Panc1 (cell line): ENCODE measurements at regions not wholly inside any gene's neighbourhood (a gene's known extent, or its start where the extent isn't known, plus 50 kb on each side); places are given as distances from the start of the nearest gene placed in this dataset.

Experiments
- ATAC-seq: fragments of 200-7000 bp; cut with Tn5 transposase; 2 replicates; pipeline ENCODE4 v1.9.1; 2020; ENCODE audit warnings: mild to moderate bottlenecking, moderate library complexity
- BruUV-seq: library from RNA; stranded (reverse); fragments of 400-500 nt; replicated peaks from 2 replicates; lab custom pipeline; 2021; lab: Mats Ljungman, UMichigan
- CTCF ChIA-PET: fragments of 300-600 bp; sonication (Branson Sonifier 250); formaldehyde crosslinking; loops from one replicate; lab custom pipeline; 2022; ENCODE audit warnings: antibody characterized with exemption; lab: Charles Lee
- POLR2A ChIA-PET: fragments of 300-600 bp; sonication (Branson Sonifier 250); formaldehyde crosslinking; loops from one replicate; lab custom pipeline; 2022; ENCODE audit warnings: antibody characterized with exemption; lab: Charles Lee
- DNase-seq: peaks from one replicate; pipeline ENCODE4 v3.0.0-alpha.2; 2010; ENCODE audit warnings: low read depth, low spot score
- H3K27ac ChIP-seq: 2 replicates; pipeline ENCODE4 v1.5.1; 2011; ENCODE audit warnings: mild to moderate bottlenecking, low read length, inconsistent platforms
- H3K27me3 ChIP-seq: fragments of 200-500 bp; sonication (Bioruptor generic); 2 replicates; pipeline ENCODE4 v1.6.0; 2014; ENCODE audit warnings: low read length, inconsistent platforms; ENCODE audit not compliant: control insufficient read depth, insufficient read depth
- H3K36me3 ChIP-seq: fragments of 200-500 bp; sonication (Bioruptor generic); 2 replicates; pipeline ENCODE4 v1.5.1; 2014; ENCODE audit warnings: inconsistent platforms, mild to moderate bottlenecking, low read length, moderate library complexity; ENCODE audit not compliant: control insufficient read depth, insufficient read depth
- H3K4me1 ChIP-seq: 2 replicates; pipeline ENCODE4 v1.5.1; 2011; ENCODE audit warnings: inconsistent platforms, mild to moderate bottlenecking, low read length, moderate library complexity; ENCODE audit not compliant: control insufficient read depth, insufficient read depth
- H3K4me3 ChIP-seq, 2 experiments: 2 replicates each; pipeline ENCODE4 v1.5.1; 2011 to 2012; ENCODE audit warnings: low read depth in 2 of 2, low read length in 2 of 2, mild to moderate bottlenecking in 2 of 2, inconsistent platforms in 1 of 2, moderate library complexity in 1 of 2
- H3K9me3 ChIP-seq: fragments of 200-500 bp; sonication (Bioruptor generic); 2 replicates; pipeline ENCODE4 v1.5.1; 2014; ENCODE audit warnings: low read depth, mild to moderate bottlenecking, inconsistent platforms, low read length, moderate library complexity; ENCODE audit not compliant: control insufficient read depth, insufficient read depth
- POLR2AphosphoS5 ChIP-seq: IDR thresholded peaks from 2 replicates; pipeline ENCODE4 v1.6.1; 2012; ENCODE audit warnings: mild to moderate bottlenecking, low read depth, low read length, moderate library complexity
- SIN3A ChIP-seq: IDR thresholded peaks from 2 replicates; pipeline ENCODE4 v1.6.1; 2012; ENCODE audit warnings: low read depth, mild to moderate bottlenecking, low read length, moderate library complexity, borderline replicate concordance; ENCODE audit not compliant: insufficient read depth
- TCF7L2 ChIP-seq: IDR thresholded peaks from 2 replicates; pipeline ENCODE4 v1.6.1; 2011; ENCODE audit warnings: mild to moderate bottlenecking, low read depth, low read length, inconsistent platforms
- in situ Hi-C: cut with HindIII; loops from 2 replicates; pipeline ENCODE4 v1.10.0; 2016; ENCODE audit warnings: low sequenced_read_pairs, low pct_unique_long_range_greater_than_20kb
- intact Hi-C: fragments of 100-400 bp; cut with micrococcal nuclease; formaldehyde crosslinking; loops from one replicate; pipeline ENCODE4 v1.10.0; 2022; ENCODE audit not compliant: unreplicated experiment
- TF ChIP-seq, protein P1 (sequence below), 2 experiments: IDR thresholded peaks; 2 replicates each; pipeline ENCODE4 v1.6.1; 2011 to 2012; ENCODE audit warnings: low read depth in 2 of 2, control low read depth in 1 of 2, low read length in 1 of 2, mild to moderate bottlenecking in 1 of 2, moderate library complexity in 1 of 2; ENCODE audit not compliant: insufficient read depth in 1 of 2
- TF ChIP-seq, protein P2 (sequence below): fragments of 450-650 bp; IDR thresholded peaks from 2 replicates; pipeline ENCODE4 v1.5.1; 2017; ENCODE audit warnings: mild to moderate bottlenecking

DNA sequence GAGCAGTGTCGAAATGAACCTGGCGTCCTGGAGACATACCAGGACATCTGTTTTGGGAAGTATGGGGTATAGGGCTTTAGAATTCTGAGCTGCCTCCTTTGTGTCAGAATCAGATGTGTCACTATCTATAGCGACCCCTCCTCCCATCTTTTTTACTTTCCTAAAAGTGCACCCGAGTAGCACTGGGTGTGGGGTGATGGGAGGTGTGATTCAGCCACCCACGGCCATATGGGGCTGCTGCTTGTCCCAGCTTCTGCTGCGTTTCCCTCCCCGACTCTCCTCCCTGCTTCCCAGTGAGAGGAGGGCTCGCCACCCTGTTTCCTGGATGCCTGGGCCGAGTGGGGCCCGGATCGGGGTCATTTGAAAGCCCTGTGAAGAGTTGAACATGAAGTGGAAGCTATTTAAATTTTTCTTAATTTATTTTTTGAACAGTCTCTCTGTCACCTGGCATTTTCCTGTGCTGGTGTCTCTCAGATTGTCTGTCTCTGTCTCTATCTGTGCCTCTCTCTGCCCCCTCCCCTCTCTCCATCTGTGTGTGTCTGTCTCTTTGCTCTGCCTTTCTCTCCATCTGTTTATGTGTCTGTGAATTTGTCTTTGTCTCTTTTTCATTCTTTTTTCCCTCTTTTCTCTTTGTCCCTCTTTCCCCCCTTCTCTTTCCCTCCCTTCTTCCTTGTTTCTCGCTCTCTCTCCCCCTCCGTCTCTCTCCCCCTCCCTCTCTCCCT lies 638.8 kb upstream of the EEF2KMT start:
- ATAC-seq (no peak), DNase-seq (no peak)
- no peak for TF ChIP-seq SIN3A
- TF ChIP-seq, protein P1, sequence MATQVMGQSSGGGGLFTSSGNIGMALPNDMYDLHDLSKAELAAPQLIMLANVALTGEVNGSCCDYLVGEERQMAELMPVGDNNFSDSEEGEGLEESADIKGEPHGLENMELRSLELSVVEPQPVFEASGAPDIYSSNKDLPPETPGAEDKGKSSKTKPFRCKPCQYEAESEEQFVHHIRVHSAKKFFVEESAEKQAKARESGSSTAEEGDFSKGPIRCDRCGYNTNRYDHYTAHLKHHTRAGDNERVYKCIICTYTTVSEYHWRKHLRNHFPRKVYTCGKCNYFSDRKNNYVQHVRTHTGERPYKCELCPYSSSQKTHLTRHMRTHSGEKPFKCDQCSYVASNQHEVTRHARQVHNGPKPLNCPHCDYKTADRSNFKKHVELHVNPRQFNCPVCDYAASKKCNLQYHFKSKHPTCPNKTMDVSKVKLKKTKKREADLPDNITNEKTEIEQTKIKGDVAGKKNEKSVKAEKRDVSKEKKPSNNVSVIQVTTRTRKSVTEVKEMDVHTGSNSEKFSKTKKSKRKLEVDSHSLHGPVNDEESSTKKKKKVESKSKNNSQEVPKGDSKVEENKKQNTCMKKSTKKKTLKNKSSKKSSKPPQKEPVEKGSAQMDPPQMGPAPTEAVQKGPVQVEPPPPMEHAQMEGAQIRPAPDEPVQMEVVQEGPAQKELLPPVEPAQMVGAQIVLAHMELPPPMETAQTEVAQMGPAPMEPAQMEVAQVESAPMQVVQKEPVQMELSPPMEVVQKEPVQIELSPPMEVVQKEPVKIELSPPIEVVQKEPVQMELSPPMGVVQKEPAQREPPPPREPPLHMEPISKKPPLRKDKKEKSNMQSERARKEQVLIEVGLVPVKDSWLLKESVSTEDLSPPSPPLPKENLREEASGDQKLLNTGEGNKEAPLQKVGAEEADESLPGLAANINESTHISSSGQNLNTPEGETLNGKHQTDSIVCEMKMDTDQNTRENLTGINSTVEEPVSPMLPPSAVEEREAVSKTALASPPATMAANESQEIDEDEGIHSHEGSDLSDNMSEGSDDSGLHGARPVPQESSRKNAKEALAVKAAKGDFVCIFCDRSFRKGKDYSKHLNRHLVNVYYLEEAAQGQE (IDR thresholded peaks at IDR 0.05; ENCODE audit: insufficient read depth in 1 of 2, low read depth in 2 of 2, low read length in 1 of 2): no peak
- TF ChIP-seq, protein P2, sequence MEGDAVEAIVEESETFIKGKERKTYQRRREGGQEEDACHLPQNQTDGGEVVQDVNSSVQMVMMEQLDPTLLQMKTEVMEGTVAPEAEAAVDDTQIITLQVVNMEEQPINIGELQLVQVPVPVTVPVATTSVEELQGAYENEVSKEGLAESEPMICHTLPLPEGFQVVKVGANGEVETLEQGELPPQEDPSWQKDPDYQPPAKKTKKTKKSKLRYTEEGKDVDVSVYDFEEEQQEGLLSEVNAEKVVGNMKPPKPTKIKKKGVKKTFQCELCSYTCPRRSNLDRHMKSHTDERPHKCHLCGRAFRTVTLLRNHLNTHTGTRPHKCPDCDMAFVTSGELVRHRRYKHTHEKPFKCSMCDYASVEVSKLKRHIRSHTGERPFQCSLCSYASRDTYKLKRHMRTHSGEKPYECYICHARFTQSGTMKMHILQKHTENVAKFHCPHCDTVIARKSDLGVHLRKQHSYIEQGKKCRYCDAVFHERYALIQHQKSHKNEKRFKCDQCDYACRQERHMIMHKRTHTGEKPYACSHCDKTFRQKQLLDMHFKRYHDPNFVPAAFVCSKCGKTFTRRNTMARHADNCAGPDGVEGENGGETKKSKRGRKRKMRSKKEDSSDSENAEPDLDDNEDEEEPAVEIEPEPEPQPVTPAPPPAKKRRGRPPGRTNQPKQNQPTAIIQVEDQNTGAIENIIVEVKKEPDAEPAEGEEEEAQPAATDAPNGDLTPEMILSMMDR: no peak
- no peak for TF ChIP-seq TCF7L2
- no peak for TF ChIP-seq POLR2AphosphoS5
- Histone ChIP-seq H3K9me3 (no peaks in the 10 kb centered on the region; the same call in 1 of the 2 replicates), H3K36me3 (no peaks in the 10 kb centered on the region), H3K4me1 (no peaks in the 10 kb centered on the region), H3K27me3 (no peaks in the 10 kb centered on the region), H3K4me3 (no peak overlapping the region), H3K27ac (no peak overlapping the region)
- ChIA-PET POLR2A (no interaction called here), CTCF (no interaction called here)
- in situ Hi-C loops: no loop called here
- intact Hi-C loops: no loop called here
- no TSS peak for BruUV-seq

GRCh38 chr16:5735444-5735843 lies 637.8 kb upstream of the EEF2KMT start:
- Histone ChIP-seq H3K36me3 (no peaks in the 10 kb centered on the region), H3K4me1 (no peaks in the 10 kb centered on the region), H3K4me3 (no peak overlapping the region), H3K27ac (no peak overlapping the region), H3K27me3 (no peaks in the 10 kb centered on the region), H3K9me3 (no peaks in the 10 kb centered on the region; the same call in 1 of the 2 replicates)
- ATAC-seq: no peak
- CTCF ChIA-PET: no interaction called here
- intact Hi-C loops (no loop called here), in situ Hi-C loops (no loop called here)
- no TSS peak for BruUV-seq
- no peak for DNase-seq
- TF ChIP-seq, protein P1 (IDR thresholded peaks at IDR 0.05; ENCODE audit: insufficient read depth in 1 of 2, low read depth in 2 of 2, low read length in 1 of 2): no peak
- TF ChIP-seq TCF7L2 (no peak), POLR2AphosphoS5 (no peak), SIN3A (no peak)
- TF ChIP-seq, protein P2: no peak
- POLR2A ChIA-PET: no interaction called here
